Lower lobe of right lung (tissue), 2 donors: ENCODE measurements at regions not wholly inside any gene's neighbourhood (a gene's known extent, or its start where the extent isn't known, plus 50 kb on each side); places are given as distances from the start of the nearest gene placed in this dataset.
A peak's percentile ranks its signal among the peaks of the same experiment; 100 is the strongest.

Experiments
- ATAC-seq, 2 donors: fragments of 200-7000 bp; cut with Tn5 transposase; one replicate each; pipeline ENCODE4 v1.9.1; 2020 to 2022; ENCODE audit warnings: mild to moderate bottlenecking in 2 of 2, moderate library complexity in 2 of 2
- DNase-seq: peaks from one replicate; pipeline ENCODE4 v3.0.0-alpha.2; 2020
- H3K27ac ChIP-seq: fragments of 200-600 bp; one replicate; pipeline ENCODE4 v1.8.0; 2022
- H3K27me3 ChIP-seq: fragments of 200-600 bp; one replicate; pipeline ENCODE4 v1.8.0; 2022; ENCODE audit warnings: low read depth
- H3K36me3 ChIP-seq: fragments of 200-600 bp; one replicate; pipeline ENCODE4 v1.8.0; 2022; ENCODE audit warnings: mild to moderate bottlenecking
- H3K4me1 ChIP-seq: fragments of 200-600 bp; one replicate; pipeline ENCODE4 v1.8.0; 2022
- H3K4me3 ChIP-seq: fragments of 200-600 bp; one replicate; pipeline ENCODE4 v1.8.0; 2022; ENCODE audit warnings: mild to moderate bottlenecking
- H3K9me3 ChIP-seq: fragments of 200-600 bp; one replicate; pipeline ENCODE4 v1.8.0; 2022
- intact Hi-C: fragments of 100-400 bp; cut with DNase I; formaldehyde crosslinking; loops from one replicate; pipeline ENCODE4 v1.11.0; 2022
- TF ChIP-seq, protein P1 (sequence below): fragments of 200-600 bp; IDR thresholded peaks from one replicate; pipeline ENCODE4 v1.8.0; 2022; ENCODE audit warnings: antibody characterized with exemption, mild to moderate bottlenecking
- donor health status: DM: no; HTN: yes; CAD: no; lungs with severe emphysema.

DNA sequence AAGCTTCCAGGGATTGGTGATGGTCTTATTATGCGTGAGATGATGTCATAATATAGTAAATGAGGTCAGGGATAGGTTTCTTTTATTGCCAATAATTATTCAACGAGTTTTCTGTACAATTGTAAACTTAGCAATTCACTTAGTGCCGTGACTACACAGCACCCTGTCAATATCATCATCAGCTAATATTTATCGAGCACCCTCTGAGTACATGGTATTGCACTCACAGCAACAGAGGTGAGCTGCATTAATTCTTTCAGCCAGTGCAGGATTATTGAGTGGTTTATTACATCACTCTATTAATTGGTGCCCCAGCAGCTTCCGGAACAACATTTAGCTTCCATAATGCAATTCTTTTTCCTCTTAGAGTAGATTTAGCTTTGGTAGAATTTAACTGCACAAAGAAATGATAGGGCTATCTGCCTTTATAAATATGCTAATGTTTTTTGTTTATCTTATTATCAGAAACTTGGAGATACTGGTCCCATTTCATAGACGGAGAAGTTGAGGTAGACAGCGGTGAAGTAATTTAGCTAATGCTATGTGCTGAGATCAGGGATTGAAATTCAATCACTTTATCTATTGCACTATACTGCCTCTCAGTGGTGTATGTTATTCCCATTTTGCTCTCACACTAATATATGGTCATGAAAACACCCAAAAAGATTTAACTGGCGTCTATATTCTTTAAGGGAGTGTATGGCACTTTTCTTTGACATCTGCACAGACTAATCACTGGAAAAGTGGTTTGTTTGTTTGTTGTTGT is 726.1 kb upstream of the WWC1 start:
- H3K27me3 ChIP-seq, result no peaks in the 10 kb centered on the region
- TF ChIP-seq, protein P1, sequence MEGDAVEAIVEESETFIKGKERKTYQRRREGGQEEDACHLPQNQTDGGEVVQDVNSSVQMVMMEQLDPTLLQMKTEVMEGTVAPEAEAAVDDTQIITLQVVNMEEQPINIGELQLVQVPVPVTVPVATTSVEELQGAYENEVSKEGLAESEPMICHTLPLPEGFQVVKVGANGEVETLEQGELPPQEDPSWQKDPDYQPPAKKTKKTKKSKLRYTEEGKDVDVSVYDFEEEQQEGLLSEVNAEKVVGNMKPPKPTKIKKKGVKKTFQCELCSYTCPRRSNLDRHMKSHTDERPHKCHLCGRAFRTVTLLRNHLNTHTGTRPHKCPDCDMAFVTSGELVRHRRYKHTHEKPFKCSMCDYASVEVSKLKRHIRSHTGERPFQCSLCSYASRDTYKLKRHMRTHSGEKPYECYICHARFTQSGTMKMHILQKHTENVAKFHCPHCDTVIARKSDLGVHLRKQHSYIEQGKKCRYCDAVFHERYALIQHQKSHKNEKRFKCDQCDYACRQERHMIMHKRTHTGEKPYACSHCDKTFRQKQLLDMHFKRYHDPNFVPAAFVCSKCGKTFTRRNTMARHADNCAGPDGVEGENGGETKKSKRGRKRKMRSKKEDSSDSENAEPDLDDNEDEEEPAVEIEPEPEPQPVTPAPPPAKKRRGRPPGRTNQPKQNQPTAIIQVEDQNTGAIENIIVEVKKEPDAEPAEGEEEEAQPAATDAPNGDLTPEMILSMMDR, result peak; percentile 15
- no peaks in the 10 kb centered on the region for H3K9me3 ChIP-seq
- no peaks in the 10 kb centered on the region for H3K4me1 ChIP-seq
- H3K4me3 ChIP-seq, result no peak overlapping the region
- intact Hi-C loops, result no loop called here
- DNase-seq, result no peak
- no peak overlapping the region for H3K27ac ChIP-seq
- ATAC-seq, result no peak
- H3K36me3 ChIP-seq, result no peaks in the 10 kb centered on the region

DNA sequence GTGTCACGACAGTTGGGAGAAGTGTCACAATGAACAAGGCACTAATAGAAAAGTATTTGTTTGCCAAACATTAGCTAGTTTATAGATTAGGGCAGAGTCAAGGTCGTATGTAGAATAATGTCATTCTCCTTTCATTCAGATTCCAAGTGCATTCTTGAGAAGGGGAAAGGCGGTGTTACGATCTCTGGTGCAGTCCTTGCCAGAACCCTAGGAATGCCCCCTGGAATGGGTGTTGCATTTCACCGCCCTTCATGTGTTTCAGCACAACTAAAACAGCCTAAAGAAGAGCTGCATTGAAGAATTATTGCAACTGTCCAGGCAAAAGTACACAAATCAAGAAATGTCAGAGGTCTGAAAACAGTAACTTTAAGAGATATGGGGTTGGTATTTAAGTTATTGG is 721.0 kb upstream of the WWC1 start:
- Histone ChIP-seq H3K27me3 (peaks cover 28% of the 10 kb centered on the region), H3K9me3 (no peaks in the 10 kb centered on the region), H3K4me3 (no peak overlapping the region), H3K36me3 (no peaks in the 10 kb centered on the region), H3K27ac (no peak overlapping the region), H3K4me1 (no peaks in the 10 kb centered on the region)
- intact Hi-C loops, result no loop called here
- DNase-seq (no peak), ATAC-seq (no peak)
- TF ChIP-seq, protein P1, result no peak

- Histone ChIP-seq H3K4me1 (no peaks in the 10 kb centered on the region), H3K4me3 (no peak overlapping the region), H3K27ac (no peak overlapping the region), H3K36me3 (no peaks in the 10 kb centered on the region), H3K9me3 (no peaks in the 10 kb centered on the region), H3K27me3 (peaks cover 42% of the 10 kb centered on the region)
- TF ChIP-seq, protein P1, result no peak
- no peak for ATAC-seq
- no peak for DNase-seq
- intact Hi-C loops, result no loop called here
Measured at GRCh38 chr5:167571824-167572223, 719.6 kb upstream of the WWC1 start.

DNA sequence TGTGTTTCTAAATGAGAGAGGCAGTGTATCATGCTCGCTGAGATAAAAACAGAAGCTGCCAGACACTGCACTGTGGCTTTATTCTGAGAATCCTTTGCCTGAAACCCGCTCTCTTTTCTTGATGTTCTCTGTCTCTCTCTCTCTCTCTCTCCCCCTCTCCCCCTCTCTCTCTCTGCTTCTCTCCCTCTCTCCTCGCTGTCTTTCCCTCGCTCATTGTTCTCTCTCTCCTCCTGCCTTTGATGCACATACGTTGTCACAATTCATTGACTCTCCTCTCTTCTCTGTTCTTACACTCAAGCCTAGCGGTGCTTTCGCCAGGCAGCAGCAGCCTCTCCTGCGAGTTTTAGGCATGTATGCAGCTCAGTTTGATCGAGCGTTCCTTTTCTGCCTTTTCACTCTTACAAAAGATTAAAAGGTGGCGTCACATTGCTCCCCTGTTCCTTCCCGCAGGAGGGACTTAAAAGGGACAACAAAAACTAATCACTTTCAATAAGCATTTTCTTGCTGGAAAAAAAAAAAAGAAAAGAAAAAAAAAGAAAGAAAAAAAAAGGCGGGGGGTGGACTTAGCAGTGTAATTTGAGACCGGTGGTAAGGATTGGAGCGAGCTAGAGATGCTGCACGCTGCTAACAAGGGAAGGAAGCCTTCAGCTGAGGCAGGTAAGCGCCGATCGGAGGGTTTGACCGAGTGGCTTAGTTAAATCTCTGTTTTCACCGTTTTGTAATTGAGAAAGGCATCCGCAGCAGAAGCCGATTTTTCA is 717.9 kb upstream of the WWC1 start:
- Histone ChIP-seq H3K27me3 (peaks cover 52% of the 10 kb centered on the region), H3K27ac (no peak overlapping the region), H3K4me1 (no peaks in the 10 kb centered on the region), H3K36me3 (no peaks in the 10 kb centered on the region), H3K4me3 (peak overlapping the region; percentile 9), H3K9me3 (no peaks in the 10 kb centered on the region)
- TF ChIP-seq, protein P1, result no peak
- ATAC-seq (peak in 1 of 2 donors; percentile 58), DNase-seq (no peak)
- intact Hi-C loops, result no loop called here

- DNase-seq (no peak), ATAC-seq (no peak)
- intact Hi-C loops, result no loop called here
- H3K4me1 ChIP-seq, result no peaks in the 10 kb centered on the region
- no peaks in the 10 kb centered on the region for H3K36me3 ChIP-seq
- H3K9me3 ChIP-seq, result no peaks in the 10 kb centered on the region
- H3K4me3 ChIP-seq, result no peak overlapping the region
- H3K27me3 ChIP-seq, result peaks cover 52% of the 10 kb centered on the region
- H3K27ac ChIP-seq, result no peak overlapping the region
- TF ChIP-seq, protein P1, result no peak
Measured at GRCh38 chr5:167574464-167574863, 717.0 kb upstream of the WWC1 start.
